Vagina (tissue), 2 donors: ENCODE measurements at regions not wholly inside any gene's neighbourhood (a gene's known extent, or its start where the extent isn't known, plus 50 kb on each side); places are given as distances from the start of the nearest gene placed in this dataset.

ENCODE experiments used
- CTCF ChIP-seq, 3 experiments: fragments of 450-650 bp in 2 of 3; fragments of 200-600 bp in 1 of 3; sonication (generic) in 1 of 3; IDR thresholded peaks; one replicate each; pipeline ENCODE4 v1.5.1; 2017 to 2019; ENCODE audit warnings: antibody characterized with exemption in 3 of 3, mild to moderate bottlenecking in 2 of 3, moderate library complexity in 2 of 3
- POLR2AphosphoS5 ChIP-seq, 2 donors: sonication (generic); formaldehyde crosslinking; IDR thresholded peaks; one replicate each; pipeline ENCODE4 v1.9.0; 2017; ENCODE audit warnings: antibody characterized with exemption in 2 of 2, mild to moderate bottlenecking in 2 of 2, low read depth in 1 of 2; ENCODE audit not compliant: insufficient read depth in 1 of 2

DNA sequence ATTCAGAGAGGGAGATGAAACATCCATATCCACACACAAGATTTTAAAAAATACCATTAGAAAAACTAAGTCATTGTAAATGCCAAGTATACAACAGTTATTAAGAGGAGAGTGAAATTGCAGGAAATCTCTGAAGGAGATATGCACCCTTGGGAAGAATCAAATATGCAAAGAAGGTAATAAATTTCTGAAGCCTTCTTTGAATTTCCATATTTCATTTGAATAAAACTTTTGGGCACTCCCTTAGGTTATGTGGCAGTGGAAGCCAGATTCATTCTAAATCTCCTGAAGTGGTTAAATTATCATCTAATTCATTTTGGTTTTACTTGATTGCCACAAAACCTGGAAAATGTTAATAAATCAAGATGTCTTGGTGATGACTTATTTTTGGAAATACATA, 138.9 kb upstream of the CLEC14A start:
- TF ChIP-seq CTCF (IDR thresholded peaks at IDR 0.05) (no peak), POLR2AphosphoS5 (IDR thresholded peaks at IDR 0.05; ENCODE audit: insufficient read depth in 1 of 2, low read depth in 1 of 2) (no peak)
